ENCODE measurements at regions not wholly inside any gene's neighbourhood (a gene's known extent, or its start where the extent isn't known, plus 50 kb on each side); places are given as distances from the start of the nearest gene placed in this dataset.

- DNase-seq, result no peak
Measured at GRCh38 chr11:104404231-104405175, 240.6 kb upstream of the PDGFD start.

- peak; percentile 20 for DNase-seq
Measured at GRCh38 chr11:104402812-104403521, 239.0 kb upstream of the PDGFD start.

GRCh38 chr11:104394508-104394907 lies 230.6 kb upstream of the PDGFD start:
- DNase-seq, result no peak

- DNase-seq, result peak; percentile 94
Measured at GRCh38 chr11:104390651-104391050, 226.7 kb upstream of the PDGFD start.

GRCh38 chr11:104385884-104386283 lies 221.9 kb upstream of the PDGFD start:
- DNase-seq, result no peak

- no peak for DNase-seq
Measured at GRCh38 chr11:104380358-104380757, 216.4 kb upstream of the PDGFD start.

GRCh38 chr11:104372111-104372510 lies 208.2 kb upstream of the PDGFD start:
- no peak for DNase-seq

GRCh38 chr11:104370478-104370877 lies 206.5 kb upstream of the PDGFD start:
- no peak for DNase-seq

- no peak for DNase-seq
Measured at GRCh38 chr11:104369761-104370160, 205.8 kb upstream of the PDGFD start.

GRCh38 chr11:104366321-104366734 lies 202.4 kb upstream of the PDGFD start:
- no peak for DNase-seq

- no peak for DNase-seq
Measured at GRCh38 chr11:104365676-104366075, 201.7 kb upstream of the PDGFD start.

GRCh38 chr11:104361975-104362374 lies 198.0 kb upstream of the PDGFD start:
- no peak for DNase-seq

- no peak for DNase-seq
Measured at GRCh38 chr11:104352036-104352435, 188.1 kb upstream of the PDGFD start.

GRCh38 chr11:104343578-104343977 lies 179.6 kb upstream of the PDGFD start:
- DNase-seq, result no peak

GRCh38 chr11:104340590-104340989 lies 176.6 kb upstream of the PDGFD start:
- DNase-seq, result no peak

- no peak for DNase-seq
Measured at GRCh38 chr11:104339380-104339831, 175.5 kb upstream of the PDGFD start.

- DNase-seq, result no peak
Measured at GRCh38 chr11:104338186-104338585, 174.2 kb upstream of the PDGFD start.

GRCh38 chr11:104337273-104337672 lies 173.3 kb upstream of the PDGFD start:
- no peak for DNase-seq

GRCh38 chr11:104333977-104334376 lies 170.0 kb upstream of the PDGFD start:
- DNase-seq, result no peak

- DNase-seq, result no peak
Measured at GRCh38 chr11:104332110-104332509, 168.2 kb upstream of the PDGFD start.

GRCh38 chr11:104329078-104329665 lies 165.2 kb upstream of the PDGFD start:
- DNase-seq, result no peak

- DNase-seq, result no peak
Measured at GRCh38 chr11:104328512-104328907, 164.6 kb upstream of the PDGFD start.

GRCh38 chr11:104327861-104328511 lies 164.0 kb upstream of the PDGFD start:
- DNase-seq, result no peak

Measured in kidney glomerular epithelial cell (primary cell).